ENCODE measurements at regions not wholly inside any gene's neighbourhood (a gene's known extent, or its start where the extent isn't known, plus 50 kb on each side); places are given as distances from the start of the nearest gene placed in this dataset.
A peak's percentile ranks its signal among the peaks of the same experiment; 100 is the strongest.

- TF ChIP-seq FOXP4 (CRISPR knock-in tag; IDR thresholded peaks at IDR 0.05): peak; percentile 29; the same call in 1 of the 2 replicates
- TF ChIP-seq FOXA1 (IDR thresholded peaks at IDR 0.05): no peak
- TF ChIP-seq FOXA1 (CRISPR knock-in tag; IDR thresholded peaks at IDR 0.05): no peak; the same call in 1 of the 2 replicates
- peak; percentile 76; the same call in 1 of the 2 replicates for TF ChIP-seq ZXDC (CRISPR knock-in tag; IDR thresholded peaks at IDR 0.05)
- TF ChIP-seq, protein P1, sequence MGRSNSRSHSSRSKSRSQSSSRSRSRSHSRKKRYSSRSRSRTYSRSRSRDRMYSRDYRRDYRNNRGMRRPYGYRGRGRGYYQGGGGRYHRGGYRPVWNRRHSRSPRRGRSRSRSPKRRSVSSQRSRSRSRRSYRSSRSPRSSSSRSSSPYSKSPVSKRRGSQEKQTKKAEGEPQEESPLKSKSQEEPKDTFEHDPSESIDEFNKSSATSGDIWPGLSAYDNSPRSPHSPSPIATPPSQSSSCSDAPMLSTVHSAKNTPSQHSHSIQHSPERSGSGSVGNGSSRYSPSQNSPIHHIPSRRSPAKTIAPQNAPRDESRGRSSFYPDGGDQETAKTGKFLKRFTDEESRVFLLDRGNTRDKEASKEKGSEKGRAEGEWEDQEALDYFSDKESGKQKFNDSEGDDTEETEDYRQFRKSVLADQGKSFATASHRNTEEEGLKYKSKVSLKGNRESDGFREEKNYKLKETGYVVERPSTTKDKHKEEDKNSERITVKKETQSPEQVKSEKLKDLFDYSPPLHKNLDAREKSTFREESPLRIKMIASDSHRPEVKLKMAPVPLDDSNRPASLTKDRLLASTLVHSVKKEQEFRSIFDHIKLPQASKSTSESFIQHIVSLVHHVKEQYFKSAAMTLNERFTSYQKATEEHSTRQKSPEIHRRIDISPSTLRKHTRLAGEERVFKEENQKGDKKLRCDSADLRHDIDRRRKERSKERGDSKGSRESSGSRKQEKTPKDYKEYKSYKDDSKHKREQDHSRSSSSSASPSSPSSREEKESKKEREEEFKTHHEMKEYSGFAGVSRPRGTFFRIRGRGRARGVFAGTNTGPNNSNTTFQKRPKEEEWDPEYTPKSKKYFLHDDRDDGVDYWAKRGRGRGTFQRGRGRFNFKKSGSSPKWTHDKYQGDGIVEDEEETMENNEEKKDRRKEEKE (IDR thresholded peaks at IDR 0.05): no peak
- peak; percentile 67; the same call in 1 of the 2 replicates for TF ChIP-seq E2F1 (CRISPR knock-in tag; IDR thresholded peaks at IDR 0.05)
- no peak for TF ChIP-seq NKX3-1 (CRISPR knock-in tag; IDR thresholded peaks at IDR 0.05)
- no peak for TF ChIP-seq TRIM22 (IDR thresholded peaks at IDR 0.05)
- no peak for TF ChIP-seq ZSCAN12 (CRISPR knock-in tag; IDR thresholded peaks at IDR 0.05)
- TF ChIP-seq EED (CRISPR knock-in tag; IDR thresholded peaks at IDR 0.05): peak; percentile 89; the same call in 1 of the 2 replicates
- TF ChIP-seq MXI1 (IDR thresholded peaks at IDR 0.05; ENCODE audit: borderline replicate concordance, low read depth, low read length): peak; percentile 29; the same call in 1 of the 3 replicates
- TF ChIP-seq JDP2 (CRISPR knock-in tag; IDR thresholded peaks at IDR 0.05; ENCODE audit: borderline replicate concordance): no peak
- TF ChIP-seq ZMAT3 (CRISPR knock-in tag; conservative IDR thresholded peaks at IDR 0.05): peak; percentile 97
- peak; percentile 93 for TF ChIP-seq ATF2 (CRISPR knock-in tag; IDR thresholded peaks at IDR 0.05)
- TF ChIP-seq TERF1 (CRISPR knock-in tag; IDR thresholded peaks at IDR 0.05): no peak
Measured at GRCh38 chr20:1776681-1777475, 118.3 kb upstream of the SIRPA start (continued).

Measured in HepG2 (cell line).